ENCODE measurements at regions not wholly inside any gene's neighbourhood (a gene's known extent, or its start where the extent isn't known, plus 50 kb on each side); places are given as distances from the start of the nearest gene placed in this dataset.
"Not testable (repeated sequence)": the region's sequence is repeated elsewhere in the genome, so short reads cannot be mapped to it uniquely, and the experiment has no call there.

- no peak for DNase-seq
Measured at GRCh38 chr3:26425076-26425475, 197.5 kb upstream of the LRRC3B start.

- no peak for DNase-seq
Measured at GRCh38 chr3:26428992-26429391, 193.6 kb upstream of the LRRC3B start.

- DNase-seq, result no peak
Measured at GRCh38 chr3:26437678-26438077, 184.9 kb upstream of the LRRC3B start.

DNA sequence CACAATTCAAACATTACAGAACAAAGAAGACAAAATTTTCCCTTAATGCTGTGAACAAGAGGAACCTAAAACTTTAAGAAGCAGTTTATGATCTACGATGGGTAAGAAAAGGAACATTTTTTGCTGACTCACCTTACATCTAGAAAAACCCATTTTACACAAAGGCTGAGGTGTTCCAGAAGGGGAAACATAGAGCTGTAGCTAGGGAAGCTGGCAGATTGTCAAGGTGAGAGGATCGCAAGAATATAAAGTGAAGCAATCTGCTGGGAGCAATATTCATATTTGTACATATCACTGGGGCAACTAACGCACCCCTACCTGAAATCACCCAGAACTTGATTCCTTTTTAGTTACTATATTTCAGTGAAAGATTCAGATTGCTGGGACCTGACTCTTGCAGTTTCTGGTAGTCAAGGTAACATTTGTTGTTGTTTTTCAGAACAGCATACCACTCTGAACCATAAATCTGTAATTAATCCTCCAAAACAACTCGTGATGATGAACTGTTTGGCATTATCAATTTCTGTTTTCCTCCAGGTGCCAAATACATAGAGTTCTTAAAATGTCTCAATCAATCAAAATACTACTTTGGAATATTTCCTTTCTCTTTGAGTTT is 184.1 kb upstream of the LRRC3B start:
- DNase-seq, result no peak

DNA sequence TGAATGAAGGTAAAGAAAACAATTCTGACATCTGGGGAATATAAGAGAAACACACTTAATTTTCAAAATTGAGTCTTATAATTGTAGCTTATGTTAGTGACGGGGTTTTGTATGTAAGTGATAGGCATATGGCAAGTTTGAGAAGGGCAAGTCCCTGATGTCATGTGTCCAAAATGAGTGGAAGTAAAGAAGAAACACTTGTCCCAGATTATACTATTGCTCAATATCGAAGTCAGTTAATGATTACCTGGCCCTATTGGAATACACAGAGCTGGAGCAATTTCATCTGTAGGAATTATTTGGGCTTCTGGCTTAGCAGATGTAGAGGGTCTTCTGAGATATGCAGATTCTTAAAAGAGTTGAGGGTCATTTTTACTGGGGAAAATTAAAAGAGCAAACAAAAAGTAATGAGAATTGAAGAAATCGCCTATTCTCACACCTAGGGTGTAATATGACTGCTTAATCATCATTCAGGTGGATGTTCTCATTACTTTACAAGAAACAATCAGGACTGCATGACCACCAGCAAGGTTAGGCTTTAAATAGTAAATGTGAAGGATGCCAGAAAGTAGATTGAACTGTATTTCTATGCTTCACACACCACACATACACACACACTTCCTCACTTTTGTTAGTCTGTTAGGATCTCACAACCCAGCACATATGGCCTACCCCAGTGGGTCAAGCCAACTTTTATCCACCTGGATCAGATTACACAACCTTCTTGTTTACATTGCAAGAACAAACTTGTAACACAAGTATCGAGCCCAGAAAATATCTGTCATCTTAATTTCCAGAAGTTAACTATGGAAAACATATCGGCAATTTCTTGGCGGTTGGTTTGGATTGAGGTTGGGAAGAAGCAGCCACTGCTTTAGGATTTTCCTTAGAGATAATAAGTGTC is 183.3 kb upstream of the LRRC3B start:
- DNase-seq, result no peak

DNA sequence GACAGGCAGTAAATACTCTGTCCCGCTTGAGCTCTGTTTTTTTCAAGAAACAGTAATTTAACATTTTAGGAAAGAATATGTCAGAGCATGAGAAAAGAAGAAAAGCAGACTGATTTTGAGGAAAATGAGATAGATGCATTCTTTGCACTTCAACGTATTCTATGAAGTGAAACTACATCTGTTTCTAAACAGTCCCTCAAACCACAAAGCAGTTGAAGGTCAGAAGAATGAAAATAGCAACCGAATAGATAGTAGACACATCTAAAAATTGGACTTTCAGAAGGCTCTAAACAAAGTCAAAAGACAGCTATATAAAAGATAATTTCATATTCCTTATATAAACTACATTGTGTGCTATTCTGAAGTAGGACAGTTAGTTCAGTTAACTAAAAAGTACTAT is 172.6 kb upstream of the LRRC3B start:
- no peak for DNase-seq

DNA sequence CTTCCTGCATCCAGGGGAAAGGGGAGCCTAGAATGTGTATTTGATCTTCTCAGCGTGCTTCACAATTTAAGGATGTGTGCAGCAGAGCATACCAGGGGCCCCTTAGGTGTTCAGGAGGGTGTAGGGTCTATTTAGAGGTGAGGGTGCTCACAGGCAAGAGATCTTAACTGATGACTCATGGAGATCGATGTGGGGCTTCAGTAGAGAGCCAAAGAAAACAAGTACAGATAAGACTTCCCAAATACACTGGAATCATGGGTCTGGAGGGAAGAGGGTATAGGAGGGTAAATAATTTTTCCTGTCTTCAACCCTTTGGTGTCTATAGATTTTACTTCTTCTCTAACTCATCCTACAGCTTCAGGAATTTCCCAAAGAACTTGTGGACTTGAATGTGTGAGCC is 170.2 kb upstream of the LRRC3B start:
- no peak for DNase-seq

DNA sequence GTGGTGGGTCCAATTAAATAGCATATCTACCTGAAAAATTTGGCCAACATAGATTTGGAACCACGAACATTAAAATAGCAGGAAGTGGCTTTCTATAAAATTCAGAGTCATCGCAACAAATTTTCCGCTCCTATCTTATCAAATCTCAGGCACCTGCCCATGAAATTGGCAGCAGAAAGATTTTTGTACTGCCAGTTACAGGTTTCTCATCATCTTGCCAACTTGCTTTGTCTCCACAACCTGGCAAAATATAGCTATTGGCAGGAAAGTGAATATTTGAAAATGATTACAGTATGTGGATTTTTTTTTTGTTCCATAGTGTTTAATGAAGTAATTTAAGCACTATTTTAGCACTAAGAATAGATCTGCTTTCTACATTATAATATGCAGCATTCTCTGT is 161.6 kb upstream of the LRRC3B start:
- DNase-seq, result peak; percentile 16 to 49

DNA sequence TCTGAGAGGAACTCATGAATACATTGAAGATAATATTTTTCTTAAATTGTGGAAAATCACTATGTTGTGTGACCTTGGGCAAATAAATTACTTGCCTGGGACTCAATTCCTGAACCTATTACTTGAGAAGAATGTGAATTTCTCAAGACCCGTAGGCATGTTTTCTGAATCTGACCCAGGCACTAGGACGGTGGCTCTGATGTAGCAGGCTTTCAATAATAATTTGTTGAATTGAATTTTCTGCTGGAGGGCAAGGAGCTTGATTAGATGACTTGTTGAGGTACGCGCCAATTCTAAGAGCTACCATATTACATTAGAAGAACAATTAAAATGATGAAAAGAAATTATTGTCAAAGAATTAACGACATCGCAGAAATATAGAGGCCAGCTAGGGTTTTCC is 150.2 kb upstream of the LRRC3B start:
- no peak for DNase-seq

DNA sequence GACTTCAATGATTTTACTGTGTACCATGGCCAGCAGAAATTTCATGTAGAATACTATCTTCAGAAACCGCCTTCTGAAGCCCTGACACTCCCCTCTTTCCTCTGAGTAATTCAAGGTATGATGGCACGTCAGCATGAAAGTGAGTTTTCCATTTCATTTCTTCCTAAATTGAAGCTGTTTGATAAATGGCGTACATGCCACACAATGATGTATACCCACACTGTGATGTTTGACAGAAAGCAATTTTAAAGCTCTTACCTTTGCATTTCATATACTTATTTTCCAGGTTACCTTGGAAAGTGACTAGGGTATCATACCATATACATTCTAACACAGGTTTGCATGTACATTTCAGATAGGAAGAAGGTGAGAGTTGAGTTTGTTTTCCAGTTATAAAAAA is 147.9 kb upstream of the LRRC3B start:
- no peak for DNase-seq

GRCh38 chr3:26480377-26480776 is 142.2 kb upstream of the LRRC3B start:
- no peak for DNase-seq

- DNase-seq, result no peak
Measured at GRCh38 chr3:26484140-26484539, 138.4 kb upstream of the LRRC3B start.

GRCh38 chr3:26498271-26498670 is 124.3 kb upstream of the LRRC3B start:
- no peak for DNase-seq

DNA sequence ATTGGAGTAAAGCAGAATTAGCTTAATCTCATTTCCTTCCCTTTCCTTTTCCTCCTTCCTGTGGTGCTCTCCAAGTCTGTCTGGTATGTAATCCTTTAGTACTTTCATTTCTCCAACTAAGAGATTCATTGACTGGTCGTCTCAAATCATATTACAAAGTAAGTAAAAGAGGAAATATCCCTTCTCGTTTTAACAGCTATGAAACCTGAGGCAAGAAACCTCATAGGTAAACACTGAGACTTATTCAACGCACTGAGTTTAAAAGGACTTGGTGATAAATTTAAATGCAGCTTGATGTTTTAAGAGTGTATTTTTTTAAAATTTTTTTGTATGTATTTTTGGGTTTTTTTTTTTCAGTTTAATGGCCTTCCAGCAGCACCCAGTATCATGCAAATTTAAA is 117.2 kb upstream of the LRRC3B start:
- DNase-seq, result no peak

DNA sequence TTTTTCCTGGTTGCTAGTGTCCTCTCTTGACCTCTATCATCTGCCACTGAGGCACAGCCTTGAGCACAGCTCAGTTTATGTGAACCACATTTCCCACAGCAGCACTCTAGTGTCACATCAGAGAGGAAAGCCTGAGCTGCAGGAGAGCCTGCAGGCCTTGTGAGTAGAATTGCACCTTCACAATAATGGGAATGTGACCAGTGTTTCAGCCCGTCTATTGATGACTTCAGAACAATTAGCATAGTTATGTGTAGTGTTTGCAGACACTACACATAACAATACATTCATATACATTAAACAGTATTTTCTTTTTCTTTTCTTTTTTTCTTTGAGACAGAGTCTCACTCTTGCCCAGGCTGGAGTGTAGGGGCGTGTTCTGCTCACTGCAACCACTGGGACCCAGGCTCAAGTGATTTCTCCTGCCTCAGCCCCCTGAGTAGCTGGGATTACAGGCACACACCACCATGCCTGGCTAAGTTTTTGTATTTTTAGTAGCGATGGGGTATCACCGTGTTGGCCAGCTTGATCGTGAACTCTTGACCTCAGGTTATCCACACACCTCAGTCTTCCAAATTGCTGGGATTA is 108.0 kb upstream of the LRRC3B start:
- not testable (repeated sequence) for DNase-seq

- no peak for DNase-seq
Measured at GRCh38 chr3:26515351-26515750, 107.2 kb upstream of the LRRC3B start.

- DNase-seq, result no peak
Measured at GRCh38 chr3:26521261-26521660, 101.3 kb upstream of the LRRC3B start.

- no peak for DNase-seq
Measured at GRCh38 chr3:26522919-26523318, 99.7 kb upstream of the LRRC3B start.

GRCh38 chr3:26525013-26525412 is 97.6 kb upstream of the LRRC3B start:
- DNase-seq, result no peak

DNA sequence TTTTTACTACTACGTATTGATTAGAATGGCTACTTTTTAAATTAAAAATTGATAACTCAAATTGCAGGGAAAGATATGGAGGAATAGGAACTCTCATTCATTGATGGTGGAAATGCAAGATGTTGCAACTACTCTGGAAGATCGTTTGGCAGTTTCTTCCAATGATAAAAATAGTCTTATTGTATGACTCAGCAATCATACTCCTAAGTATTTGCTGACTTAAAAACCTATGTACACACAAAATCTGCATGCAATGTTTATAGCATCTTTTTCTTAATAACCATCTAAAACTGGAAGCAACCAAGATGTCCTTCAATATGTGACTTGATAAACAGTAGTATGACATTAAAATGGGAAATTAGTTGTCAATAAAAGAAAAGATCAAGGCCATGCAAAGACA is 87.4 kb upstream of the LRRC3B start:
- no peak for DNase-seq

DNA sequence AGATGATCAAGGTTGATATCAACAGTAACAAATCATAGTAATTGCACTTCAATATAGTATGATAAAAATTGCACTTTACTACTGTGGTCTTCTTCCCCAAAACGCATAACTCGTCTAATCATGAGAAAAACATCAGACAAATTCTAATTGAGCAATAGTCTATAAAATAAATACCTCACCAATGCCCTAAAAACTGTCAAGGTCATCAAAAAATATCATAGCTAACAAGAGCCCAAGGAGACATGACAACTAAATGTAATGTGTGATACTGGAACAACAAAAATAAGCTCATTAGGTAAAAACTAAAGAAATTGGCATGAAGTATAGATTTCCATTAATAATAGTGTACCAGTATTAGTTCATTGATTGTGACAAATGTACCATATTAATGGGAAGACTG is 85.6 kb upstream of the LRRC3B start:
- DNase-seq, result no peak

DNA sequence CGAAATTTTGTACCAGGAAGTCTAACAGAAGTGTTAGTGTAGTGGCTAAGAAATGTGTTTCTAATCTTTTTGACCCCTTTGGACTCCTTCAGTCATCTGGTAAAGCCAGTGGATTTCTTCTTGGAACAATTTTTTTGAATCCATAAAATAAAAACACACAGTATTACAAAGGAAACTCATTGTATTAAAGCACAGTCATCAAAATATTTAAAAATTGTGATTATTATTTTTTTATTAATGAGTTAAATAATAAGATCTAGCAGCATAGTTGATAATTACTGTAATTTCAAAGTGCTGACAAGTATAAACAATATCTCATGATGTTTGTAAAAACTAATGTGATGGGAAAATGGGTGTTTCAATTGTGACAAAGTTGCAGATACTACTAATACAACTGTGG is 72.2 kb upstream of the LRRC3B start:
- no peak for DNase-seq

- no peak for DNase-seq
Measured at GRCh38 chr3:26556637-26557036, 65.9 kb upstream of the LRRC3B start.

DNA sequence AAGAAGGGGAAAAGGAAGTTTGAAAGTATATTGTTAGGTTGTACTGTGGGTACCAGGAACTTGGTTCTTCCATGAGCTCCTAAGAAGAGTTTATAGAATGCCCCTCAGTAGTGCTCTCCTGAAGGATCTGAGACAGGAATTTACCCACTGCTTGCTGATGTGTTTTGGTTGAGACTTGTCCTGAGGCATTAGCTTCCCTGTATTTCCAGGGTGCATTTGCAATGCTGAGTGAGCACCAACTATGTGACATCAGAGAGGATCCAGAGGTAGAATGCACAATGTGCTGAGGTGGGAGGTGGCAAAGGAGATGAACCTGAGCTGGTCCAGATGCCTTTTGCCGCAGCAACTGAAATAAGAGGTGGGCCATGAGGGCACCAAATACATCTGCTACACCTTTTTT is 64.3 kb upstream of the LRRC3B start:
- no peak for DNase-seq

Measured in cerebellar nuclear complex (tissue), 1 donor.